SK-N-MC (cell line): ENCODE measurements at regions not wholly inside any gene's neighbourhood (a gene's known extent, or its start where the extent isn't known, plus 50 kb on each side); places are given as distances from the start of the nearest gene placed in this dataset.
A peak's percentile ranks its signal among the peaks of the same experiment; 100 is the strongest.

ENCODE experiments used
- DNase-seq: peaks from one replicate; pipeline ENCODE4 v3.0.0-alpha.2; 2011; ENCODE audit warnings: low read depth, low spot score
- H3K27ac ChIP-seq: fragments of 200-600 bp; sonication (generic); 2 replicates; pipeline ENCODE4 v1.5.1; 2016; ENCODE audit warnings: mixed run types
- H3K36me3 ChIP-seq: fragments of 200-600 bp; sonication (generic); 2 replicates; pipeline ENCODE4 v1.6.1; 2017; ENCODE audit warnings: antibody characterized with exemption, low read length, mixed read lengths; ENCODE audit not compliant: insufficient read depth
- H3K4me3 ChIP-seq: fragments of 200-600 bp; sonication (generic); 2 replicates; pipeline ENCODE4 v1.5.1; 2016
- H3K9ac ChIP-seq: fragments of 200-600 bp; sonication (generic); 2 replicates; pipeline ENCODE4 v1.8.0; 2017; ENCODE audit warnings: mixed run types, mixed read lengths; ENCODE audit not compliant: insufficient read length
- H3K9me3 ChIP-seq: fragments of 200-600 bp; sonication (generic); 2 replicates; pipeline ENCODE4 v1.6.1; 2017; ENCODE audit warnings: low read depth, mild to moderate bottlenecking, antibody characterized with exemption, low read length, moderate library complexity, mixed read lengths
- EZH2 ChIP-seq: fragments of 200-600 bp; sonication (generic); IDR thresholded peaks from one replicate; pipeline ENCODE4 v1.6.1; 2017; ENCODE audit warnings: antibody characterized with exemption
- FOXP2 ChIP-seq: optimal IDR thresholded peaks from 2 replicates; pipeline ENCODE3; 2011; ENCODE audit warnings: mild to moderate bottlenecking, moderate library complexity; ENCODE audit not compliant: insufficient read depth; ENCODE audit errors: extremely low read length, control extremely low read depth
- POLR2AphosphoS5 ChIP-seq: IDR thresholded peaks from 2 replicates; pipeline ENCODE4 v1.6.1; 2012; ENCODE audit warnings: mild to moderate bottlenecking, low read depth, low read length, borderline replicate concordance

DNA sequence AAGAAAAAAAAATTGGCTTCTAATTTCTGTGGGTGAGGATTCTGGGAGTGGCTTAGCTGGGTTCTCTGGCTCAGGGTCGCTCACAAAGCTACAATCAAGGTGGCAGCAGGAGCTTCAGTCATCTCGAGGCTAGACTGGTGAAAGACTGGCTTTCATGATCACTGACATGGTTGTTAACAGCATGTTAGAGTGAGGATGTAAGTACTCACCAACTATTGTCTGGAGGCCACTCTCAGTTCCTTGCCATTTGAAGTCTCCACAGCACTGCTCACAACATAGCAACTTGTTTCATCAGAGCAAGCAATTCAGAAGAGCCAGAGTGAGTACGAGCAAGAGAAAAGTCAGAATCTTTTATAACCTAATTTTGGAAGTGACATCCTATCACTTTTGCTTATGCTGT lies 145.7 kb upstream of the PRSS16 start:
- TF ChIP-seq FOXP2 (no peak), POLR2AphosphoS5 (no peak), EZH2 (no peak)
- DNase-seq = no peak
- H3K4me3 ChIP-seq = no peak overlapping the region
- H3K9ac ChIP-seq = no peak overlapping the region
- 0 out of 2 replicates have a peak, but pooled peaks cover 2% of the 10 kb centered on the region for H3K9me3 ChIP-seq
- H3K27ac ChIP-seq = no peak overlapping the region
- no peaks in the 10 kb centered on the region for H3K36me3 ChIP-seq

DNA sequence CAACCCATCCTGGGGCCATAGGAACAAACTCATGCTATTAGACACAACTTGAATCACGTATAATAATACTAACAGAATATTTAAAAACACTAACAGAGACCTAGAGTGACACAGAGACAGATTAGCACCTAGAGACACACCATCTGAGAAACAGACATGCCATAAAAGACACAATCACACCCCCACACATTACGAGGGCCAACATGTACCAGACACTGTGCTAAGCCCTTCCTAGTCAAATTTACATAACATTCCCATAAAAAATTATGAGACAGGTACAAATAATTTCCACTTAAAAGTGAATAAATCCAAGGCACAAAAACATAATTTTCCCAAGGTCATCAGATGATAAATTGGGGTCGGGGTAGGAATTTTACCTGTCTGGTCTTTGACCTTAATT lies 141.1 kb upstream of the PRSS16 start:
- no peak overlapping the region for H3K27ac ChIP-seq
- TF ChIP-seq POLR2AphosphoS5 (no peak), FOXP2 (no peak), EZH2 (no peak)

GRCh38 chr6:27111743-27112142 lies 135.8 kb upstream of the PRSS16 start:
- no peak for DNase-seq
- no peak overlapping the region for H3K4me3 ChIP-seq
- H3K9me3 ChIP-seq = peaks cover 3% of the 10 kb centered on the region; the same call in 1 of the 2 replicates
- no peak for TF ChIP-seq FOXP2
- no peak for TF ChIP-seq POLR2AphosphoS5
- TF ChIP-seq EZH2 = no peak
- H3K36me3 ChIP-seq = no peaks in the 10 kb centered on the region
- H3K27ac ChIP-seq = no peak overlapping the region
- H3K9ac ChIP-seq = no peak overlapping the region

More for the DNA sequence above, 141.1 kb upstream of the PRSS16 start:
- H3K36me3 ChIP-seq = no peaks in the 10 kb centered on the region
- H3K4me3 ChIP-seq = no peak overlapping the region
- DNase-seq = no peak
- no peaks in the 10 kb centered on the region for H3K9me3 ChIP-seq
- H3K9ac ChIP-seq = no peak overlapping the region

DNA sequence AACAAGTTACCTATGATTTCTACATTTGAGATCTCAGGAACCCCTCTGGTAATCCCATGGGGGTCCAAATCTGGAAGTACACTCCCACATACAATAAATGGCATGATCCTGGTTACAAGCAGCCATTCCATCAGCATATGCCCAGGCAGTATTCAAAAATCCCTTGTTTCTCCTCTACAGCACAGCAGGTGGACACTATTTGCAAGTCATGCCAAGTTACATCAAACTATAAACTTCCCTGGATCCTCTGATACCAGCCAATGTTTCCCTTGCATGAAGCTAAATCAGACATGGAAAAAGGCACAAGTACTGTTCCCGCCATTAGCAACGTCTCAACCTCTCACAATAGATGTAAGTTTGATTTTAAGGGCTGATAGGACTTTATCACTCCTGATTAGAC lies 134.5 kb upstream of the PRSS16 start:
- TF ChIP-seq EZH2 (no peak), POLR2AphosphoS5 (no peak), FOXP2 (no peak)
- Histone ChIP-seq H3K36me3 (no peaks in the 10 kb centered on the region), H3K4me3 (no peak overlapping the region), H3K9ac (no peak overlapping the region), H3K27ac (no peak overlapping the region), H3K9me3 (peaks cover 3% of the 10 kb centered on the region; the same call in 1 of the 2 replicates)
- no peak for DNase-seq

DNA sequence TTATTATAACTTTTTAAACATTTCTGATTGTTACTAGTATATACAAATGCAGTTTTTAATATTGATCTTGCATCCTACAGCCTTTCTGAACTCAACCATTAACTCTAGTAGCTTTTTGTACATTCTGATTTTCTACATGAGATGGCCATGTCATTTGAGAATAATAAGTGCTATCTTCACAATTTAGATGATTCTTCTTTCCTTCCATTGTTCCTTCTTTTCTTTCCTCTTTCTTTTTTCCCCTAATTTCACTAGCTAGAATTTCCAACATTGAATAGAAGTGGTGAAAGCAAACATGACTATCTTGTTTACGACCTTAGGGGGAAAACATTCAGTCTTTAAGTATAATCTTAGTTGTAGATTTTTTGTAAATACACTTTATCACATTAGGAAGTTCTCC lies 128.2 kb upstream of the PRSS16 start:
- no peak overlapping the region for H3K9ac ChIP-seq
- H3K4me3 ChIP-seq = no peak overlapping the region
- 0 out of 2 replicates have a peak, but pooled peaks cover 4% of the 10 kb centered on the region for H3K9me3 ChIP-seq
- TF ChIP-seq EZH2 (no peak), FOXP2 (no peak), POLR2AphosphoS5 (no peak)
- no peaks in the 10 kb centered on the region for H3K36me3 ChIP-seq
- H3K27ac ChIP-seq = no peak overlapping the region
- DNase-seq = no peak

DNA sequence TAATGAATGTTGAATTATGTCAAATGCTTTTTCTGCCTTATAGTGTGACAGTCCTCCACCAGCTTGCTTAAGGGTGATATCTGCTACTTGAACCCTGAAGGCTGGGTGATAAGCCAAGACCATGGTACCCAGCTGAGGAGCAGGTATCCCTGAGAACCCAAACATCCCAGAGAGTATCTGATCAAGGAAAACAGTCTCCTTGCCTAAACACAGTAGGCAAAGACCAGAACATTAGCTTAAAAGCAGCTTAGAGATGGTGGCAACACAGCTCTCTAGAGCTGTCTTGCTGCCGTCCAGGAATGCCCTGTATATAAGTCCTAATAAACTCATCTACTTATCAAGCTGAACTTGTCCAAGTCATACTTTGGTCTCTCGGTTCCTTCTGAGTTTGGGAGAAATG lies 127.7 kb upstream of the PRSS16 start:
- no peak overlapping the region for H3K4me3 ChIP-seq
- TF ChIP-seq POLR2AphosphoS5 = no peak
- TF ChIP-seq FOXP2 = no peak
- no peak for TF ChIP-seq EZH2
- no peak overlapping the region for H3K27ac ChIP-seq
- H3K36me3 ChIP-seq = no peaks in the 10 kb centered on the region
- H3K9ac ChIP-seq = no peak overlapping the region
- DNase-seq = no peak
- H3K9me3 ChIP-seq = 0 out of 2 replicates have a peak, but pooled peaks cover 4% of the 10 kb centered on the region

- no peaks in the 10 kb centered on the region for H3K36me3 ChIP-seq
- no peak overlapping the region for H3K27ac ChIP-seq
- no peak overlapping the region for H3K4me3 ChIP-seq
- 0 out of 2 replicates have a peak, but pooled peaks cover 4% of the 10 kb centered on the region for H3K9me3 ChIP-seq
- DNase-seq = no peak
- no peak overlapping the region for H3K9ac ChIP-seq
- no peak for TF ChIP-seq EZH2
- TF ChIP-seq FOXP2 = no peak
- TF ChIP-seq POLR2AphosphoS5 = no peak
Measured at GRCh38 chr6:27121640-27122039, 125.9 kb upstream of the PRSS16 start.

DNA sequence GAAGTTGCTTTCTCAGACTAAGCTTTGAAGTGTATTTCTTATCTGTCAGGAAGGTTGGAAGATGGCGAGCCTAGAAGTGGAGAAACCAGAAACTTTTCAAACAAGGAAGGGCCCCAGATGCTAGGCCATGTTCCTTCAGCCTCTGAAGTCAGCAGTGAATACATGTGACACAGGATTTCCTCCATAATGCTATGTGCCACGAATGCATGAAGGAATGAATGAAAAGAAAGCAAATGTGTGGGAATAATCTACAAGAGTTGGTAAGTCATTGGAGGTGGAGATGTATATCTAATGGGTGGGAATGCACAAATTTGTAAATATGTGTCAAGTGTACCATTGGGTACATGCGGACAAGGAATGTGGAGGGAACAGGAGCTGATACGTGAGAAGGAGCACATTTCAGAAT lies 123.2 kb upstream of the PRSS16 start:
- no peak for DNase-seq
- TF ChIP-seq FOXP2 (no peak), EZH2 (no peak), POLR2AphosphoS5 (no peak)
- H3K27ac ChIP-seq = no peak overlapping the region
- no peaks in the 10 kb centered on the region for H3K9me3 ChIP-seq
- H3K36me3 ChIP-seq = no peaks in the 10 kb centered on the region
- H3K4me3 ChIP-seq = no peak overlapping the region
- no peak overlapping the region for H3K9ac ChIP-seq

DNA sequence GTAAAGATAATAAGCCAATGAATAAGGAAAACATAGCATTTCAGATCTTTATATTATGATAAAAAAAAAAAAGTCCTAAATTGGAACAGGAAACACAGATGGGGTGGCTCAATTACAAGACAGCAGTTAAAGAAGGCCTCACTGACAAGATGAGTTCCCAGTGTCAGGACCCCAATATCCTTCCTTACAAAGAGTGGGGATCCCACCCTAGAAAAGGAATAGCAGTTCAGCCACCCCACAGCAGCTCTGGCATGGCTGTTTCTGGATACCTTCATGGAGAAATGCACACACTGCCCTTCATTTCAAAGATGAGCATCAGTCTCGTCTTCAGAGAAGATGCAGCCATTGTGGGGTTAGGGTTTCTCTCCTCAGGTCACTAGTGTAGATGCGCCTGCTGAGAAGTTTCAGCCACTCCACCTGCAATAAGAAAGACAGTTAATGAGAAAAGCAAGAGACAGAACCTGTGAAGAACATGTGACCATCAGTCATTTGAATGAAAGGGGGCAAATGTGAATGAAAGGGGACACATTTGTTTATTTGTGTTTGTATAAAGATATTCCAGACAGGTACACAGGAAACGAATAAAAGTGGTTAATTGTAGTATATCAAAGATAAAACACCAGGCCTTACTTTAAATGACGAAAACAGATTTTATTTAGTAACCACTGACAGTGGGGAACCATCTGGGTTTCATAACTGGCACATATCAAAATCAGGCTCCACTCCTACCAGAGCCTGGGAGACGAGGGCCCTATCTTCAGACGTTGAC lies 121.3 kb upstream of the PRSS16 start:
- Histone ChIP-seq H3K36me3 (no peaks in the 10 kb centered on the region), H3K27ac (peak overlapping the region; percentile 69), H3K9me3 (no peaks in the 10 kb centered on the region), H3K9ac (no peak overlapping the region), H3K4me3 (peak overlapping the region; percentile 77)
- no peak for DNase-seq
- TF ChIP-seq EZH2 = no peak
- TF ChIP-seq POLR2AphosphoS5 = no peak
- TF ChIP-seq FOXP2 = no peak
